Neural progenitor cell (in vitro differentiated cells): ENCODE measurements at regions not wholly inside any gene's neighbourhood (a gene's known extent, or its start where the extent isn't known, plus 50 kb on each side); places are given as distances from the start of the nearest gene placed in this dataset.

Experiments
- EZH2 ChIP-seq: fragments of 200-600 bp; sonication (generic); IDR thresholded peaks from 2 replicates; pipeline ENCODE4 v1.6.1; 2017; ENCODE audit warnings: antibody characterized with exemption, mild to moderate bottlenecking, moderate library complexity
- EZH2phosphoT487 ChIP-seq: fragments of 200-600 bp; sonication (generic); IDR thresholded peaks from 2 replicates; pipeline ENCODE4 v1.6.1; 2017; ENCODE audit warnings: antibody characterized with exemption
- TF ChIP-seq, protein P1 (sequence below): fragments of 200-600 bp; sonication (generic); IDR thresholded peaks from 2 replicates; pipeline ENCODE4 v1.5.1; 2017; ENCODE audit warnings: antibody characterized with exemption, mild to moderate bottlenecking

- TF ChIP-seq, protein P1, sequence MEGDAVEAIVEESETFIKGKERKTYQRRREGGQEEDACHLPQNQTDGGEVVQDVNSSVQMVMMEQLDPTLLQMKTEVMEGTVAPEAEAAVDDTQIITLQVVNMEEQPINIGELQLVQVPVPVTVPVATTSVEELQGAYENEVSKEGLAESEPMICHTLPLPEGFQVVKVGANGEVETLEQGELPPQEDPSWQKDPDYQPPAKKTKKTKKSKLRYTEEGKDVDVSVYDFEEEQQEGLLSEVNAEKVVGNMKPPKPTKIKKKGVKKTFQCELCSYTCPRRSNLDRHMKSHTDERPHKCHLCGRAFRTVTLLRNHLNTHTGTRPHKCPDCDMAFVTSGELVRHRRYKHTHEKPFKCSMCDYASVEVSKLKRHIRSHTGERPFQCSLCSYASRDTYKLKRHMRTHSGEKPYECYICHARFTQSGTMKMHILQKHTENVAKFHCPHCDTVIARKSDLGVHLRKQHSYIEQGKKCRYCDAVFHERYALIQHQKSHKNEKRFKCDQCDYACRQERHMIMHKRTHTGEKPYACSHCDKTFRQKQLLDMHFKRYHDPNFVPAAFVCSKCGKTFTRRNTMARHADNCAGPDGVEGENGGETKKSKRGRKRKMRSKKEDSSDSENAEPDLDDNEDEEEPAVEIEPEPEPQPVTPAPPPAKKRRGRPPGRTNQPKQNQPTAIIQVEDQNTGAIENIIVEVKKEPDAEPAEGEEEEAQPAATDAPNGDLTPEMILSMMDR = no peak
- TF ChIP-seq EZH2 (no peak), EZH2phosphoT487 (no peak)
Observed at GRCh38 chr3:67719333-67719732, 64.9 kb upstream of the SUCLG2 start.
